Spinal cord (tissue), 9 donors: ENCODE measurements at regions not wholly inside any gene's neighbourhood (a gene's known extent, or its start where the extent isn't known, plus 50 kb on each side); places are given as distances from the start of the nearest gene placed in this dataset.

Experiments used
- DNase-seq, 6 donors: peaks; one replicate each; pipeline versions ENCODE4 v3.0.0 to v3.0.0-alpha.2; 2013 to 2015; ENCODE audit warnings: low spot score in 6 of 6, low read depth in 4 of 6
- H3K27ac ChIP-seq: one replicate; pipeline ENCODE4 v1.5.1; 2013; ENCODE audit warnings: low read depth, low read length, control low read depth
- H3K27me3 ChIP-seq: one replicate; pipeline ENCODE4 v1.6.1; 2013; ENCODE audit warnings: low read length; ENCODE audit not compliant: control insufficient read depth, insufficient read depth
- H3K36me3 ChIP-seq: one replicate; pipeline ENCODE4 v1.6.1; 2013; ENCODE audit warnings: low read length; ENCODE audit not compliant: control insufficient read depth, insufficient read depth
- H3K4me1 ChIP-seq: one replicate; pipeline ENCODE4 v1.6.1; 2013; ENCODE audit warnings: low read length; ENCODE audit not compliant: control insufficient read depth, insufficient read depth
- H3K4me3 ChIP-seq: one replicate; pipeline ENCODE4 v1.5.1; 2013; ENCODE audit warnings: low read depth, low read length, control low read depth
- H3K9me3 ChIP-seq: one replicate; pipeline ENCODE4 v1.6.1; 2013; ENCODE audit warnings: low read length; ENCODE audit not compliant: control insufficient read depth, insufficient read depth
- WGBS: methylation state at CpG from one replicate; pipeline ENCODE4 v1.1.5; 2013; ENCODE audit warnings: missing lambda C conversion rate; ENCODE audit not compliant: insufficient coverage; 5-methylcytosine and 5-hydroxymethylcytosine counted together
- donor health status: healthy.

- DNase-seq = peak in 1 of 6 donors; percentile 84
- WGBS = no CpG with 5 or more reads among the region's 3 CpGs
These were observed 557.2 kb downstream of the CPS1 start for GRCh38 chr2:211113334-211114175.

GRCh38 chr2:211114826-211115455 is 558.5 kb downstream of the CPS1 start:
- H3K4me1 ChIP-seq = no peaks in the 10 kb centered on the region
- no peak overlapping the region for H3K27ac ChIP-seq
- peak in 2 of 6 donors; percentile 20 to 78 for DNase-seq
- no peaks in the 10 kb centered on the region for H3K9me3 ChIP-seq
- no peaks in the 10 kb centered on the region for H3K36me3 ChIP-seq
- H3K4me3 ChIP-seq = no peak overlapping the region
- no peaks in the 10 kb centered on the region for H3K27me3 ChIP-seq
- 73% methylated on average over 1 of the region's 1 CpG for WGBS

More at GRCh38 chr2:211113334-211114175, 557.2 kb downstream of the CPS1 start:
- Histone ChIP-seq H3K4me1 (no peaks in the 10 kb centered on the region), H3K27ac (no peak overlapping the region), H3K36me3 (no peaks in the 10 kb centered on the region), H3K27me3 (no peaks in the 10 kb centered on the region), H3K9me3 (no peaks in the 10 kb centered on the region), H3K4me3 (no peak overlapping the region)

- no peak overlapping the region for H3K4me3 ChIP-seq
- no peaks in the 10 kb centered on the region for H3K4me1 ChIP-seq
- DNase-seq = no peak
- H3K9me3 ChIP-seq = no peaks in the 10 kb centered on the region
- H3K27me3 ChIP-seq = no peaks in the 10 kb centered on the region
- H3K27ac ChIP-seq = no peak overlapping the region
- H3K36me3 ChIP-seq = no peaks in the 10 kb centered on the region
- WGBS = no CpG with 5 or more reads among the region's 1 CpG
These were observed 560.6 kb downstream of the CPS1 start for GRCh38 chr2:211117026-211117425.

- Histone ChIP-seq H3K27me3 (no peaks in the 10 kb centered on the region), H3K36me3 (no peaks in the 10 kb centered on the region), H3K4me1 (no peaks in the 10 kb centered on the region), H3K27ac (no peak overlapping the region), H3K9me3 (no peaks in the 10 kb centered on the region), H3K4me3 (no peak overlapping the region)
- no peak for DNase-seq
These were observed 569.9 kb downstream of the CPS1 start for GRCh38 chr2:211126256-211126655.

- no peak for DNase-seq
- H3K27ac ChIP-seq = no peak overlapping the region
- no peaks in the 10 kb centered on the region for H3K9me3 ChIP-seq
- H3K4me1 ChIP-seq = no peaks in the 10 kb centered on the region
- H3K4me3 ChIP-seq = no peak overlapping the region
- H3K36me3 ChIP-seq = no peaks in the 10 kb centered on the region
- H3K27me3 ChIP-seq = no peaks in the 10 kb centered on the region
- WGBS = no CpG with 5 or more reads among the region's 2 CpGs
These were observed 571.1 kb downstream of the CPS1 start for GRCh38 chr2:211127501-211127900.

GRCh38 chr2:211128287-211128686 is 571.9 kb downstream of the CPS1 start:
- H3K9me3 ChIP-seq = no peaks in the 10 kb centered on the region
- no peak overlapping the region for H3K27ac ChIP-seq
- no peaks in the 10 kb centered on the region for H3K36me3 ChIP-seq
- no peak for DNase-seq
- no peaks in the 10 kb centered on the region for H3K27me3 ChIP-seq
- 82% methylated on average over 3 of the region's 3 CpGs for WGBS
- H3K4me3 ChIP-seq = no peak overlapping the region
- no peaks in the 10 kb centered on the region for H3K4me1 ChIP-seq

- no peak for DNase-seq
- no peaks in the 10 kb centered on the region for H3K27me3 ChIP-seq
- no peak overlapping the region for H3K27ac ChIP-seq
- no peaks in the 10 kb centered on the region for H3K9me3 ChIP-seq
- H3K36me3 ChIP-seq = no peaks in the 10 kb centered on the region
- WGBS = 52% methylated on average over 3 of the region's 3 CpGs
- H3K4me1 ChIP-seq = no peaks in the 10 kb centered on the region
- no peak overlapping the region for H3K4me3 ChIP-seq
These were observed 573.4 kb downstream of the CPS1 start for GRCh38 chr2:211129798-211130197.

- DNase-seq = no peak
- H3K36me3 ChIP-seq = no peaks in the 10 kb centered on the region
- no peaks in the 10 kb centered on the region for H3K9me3 ChIP-seq
- H3K4me3 ChIP-seq = no peak overlapping the region
- no peak overlapping the region for H3K27ac ChIP-seq
- WGBS = 67% methylated on average over 1 of the region's 2 CpGs
- no peaks in the 10 kb centered on the region for H3K4me1 ChIP-seq
- H3K27me3 ChIP-seq = no peaks in the 10 kb centered on the region
These were observed 575.6 kb downstream of the CPS1 start for GRCh38 chr2:211132046-211132445.

- WGBS = no CpG with 5 or more reads among the region's 2 CpGs
- no peaks in the 10 kb centered on the region for H3K27me3 ChIP-seq
These were observed 576.2 kb downstream of the CPS1 start for GRCh38 chr2:211132573-211132972.

GRCh38 chr2:211133766-211134165 is 577.4 kb downstream of the CPS1 start:
- H3K4me3 ChIP-seq = no peak overlapping the region
- no peaks in the 10 kb centered on the region for H3K9me3 ChIP-seq
- no peaks in the 10 kb centered on the region for H3K27me3 ChIP-seq
- no peak overlapping the region for H3K27ac ChIP-seq
- H3K36me3 ChIP-seq = no peaks in the 10 kb centered on the region
- DNase-seq = no peak
- no peaks in the 10 kb centered on the region for H3K4me1 ChIP-seq
- no CpG with 5 or more reads among the region's 1 CpG for WGBS

More at GRCh38 chr2:211132573-211132972, 576.2 kb downstream of the CPS1 start:
- Histone ChIP-seq H3K9me3 (no peaks in the 10 kb centered on the region), H3K4me3 (no peak overlapping the region), H3K4me1 (no peaks in the 10 kb centered on the region), H3K27ac (no peak overlapping the region), H3K36me3 (no peaks in the 10 kb centered on the region)
- DNase-seq = no peak
